ENCODE measurements at regions not wholly inside any gene's neighbourhood (a gene's known extent, or its start where the extent isn't known, plus 50 kb on each side); places are given as distances from the start of the nearest gene placed in this dataset.

DNA sequence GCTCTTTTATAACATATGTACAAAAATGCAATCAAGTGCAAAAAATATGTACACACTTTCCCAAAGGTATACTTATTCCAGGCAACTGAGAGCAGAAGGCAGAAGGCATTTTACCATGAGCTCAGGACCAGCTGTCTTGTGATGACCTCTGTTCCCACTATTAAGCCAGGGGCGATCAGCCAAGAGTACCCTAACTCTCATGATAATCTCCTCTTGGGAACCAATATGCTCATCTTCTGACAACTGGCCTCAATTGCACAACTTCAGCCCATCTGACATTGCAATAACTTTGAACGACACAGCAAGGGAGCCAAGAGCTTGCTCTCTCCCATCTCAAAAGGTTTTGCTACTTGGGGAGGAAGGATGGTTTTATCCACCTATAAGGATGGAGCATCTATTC, 471.9 kb downstream of the HS3ST3B1 start (continued):
- TF ChIP-seq, protein P1, sequence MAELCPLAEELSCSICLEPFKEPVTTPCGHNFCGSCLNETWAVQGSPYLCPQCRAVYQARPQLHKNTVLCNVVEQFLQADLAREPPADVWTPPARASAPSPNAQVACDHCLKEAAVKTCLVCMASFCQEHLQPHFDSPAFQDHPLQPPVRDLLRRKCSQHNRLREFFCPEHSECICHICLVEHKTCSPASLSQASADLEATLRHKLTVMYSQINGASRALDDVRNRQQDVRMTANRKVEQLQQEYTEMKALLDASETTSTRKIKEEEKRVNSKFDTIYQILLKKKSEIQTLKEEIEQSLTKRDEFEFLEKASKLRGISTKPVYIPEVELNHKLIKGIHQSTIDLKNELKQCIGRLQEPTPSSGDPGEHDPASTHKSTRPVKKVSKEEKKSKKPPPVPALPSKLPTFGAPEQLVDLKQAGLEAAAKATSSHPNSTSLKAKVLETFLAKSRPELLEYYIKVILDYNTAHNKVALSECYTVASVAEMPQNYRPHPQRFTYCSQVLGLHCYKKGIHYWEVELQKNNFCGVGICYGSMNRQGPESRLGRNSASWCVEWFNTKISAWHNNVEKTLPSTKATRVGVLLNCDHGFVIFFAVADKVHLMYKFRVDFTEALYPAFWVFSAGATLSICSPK (IDR thresholded peaks at IDR 0.05; ENCODE audit: borderline replicate concordance), result no peak
- TF ChIP-seq, protein P2, sequence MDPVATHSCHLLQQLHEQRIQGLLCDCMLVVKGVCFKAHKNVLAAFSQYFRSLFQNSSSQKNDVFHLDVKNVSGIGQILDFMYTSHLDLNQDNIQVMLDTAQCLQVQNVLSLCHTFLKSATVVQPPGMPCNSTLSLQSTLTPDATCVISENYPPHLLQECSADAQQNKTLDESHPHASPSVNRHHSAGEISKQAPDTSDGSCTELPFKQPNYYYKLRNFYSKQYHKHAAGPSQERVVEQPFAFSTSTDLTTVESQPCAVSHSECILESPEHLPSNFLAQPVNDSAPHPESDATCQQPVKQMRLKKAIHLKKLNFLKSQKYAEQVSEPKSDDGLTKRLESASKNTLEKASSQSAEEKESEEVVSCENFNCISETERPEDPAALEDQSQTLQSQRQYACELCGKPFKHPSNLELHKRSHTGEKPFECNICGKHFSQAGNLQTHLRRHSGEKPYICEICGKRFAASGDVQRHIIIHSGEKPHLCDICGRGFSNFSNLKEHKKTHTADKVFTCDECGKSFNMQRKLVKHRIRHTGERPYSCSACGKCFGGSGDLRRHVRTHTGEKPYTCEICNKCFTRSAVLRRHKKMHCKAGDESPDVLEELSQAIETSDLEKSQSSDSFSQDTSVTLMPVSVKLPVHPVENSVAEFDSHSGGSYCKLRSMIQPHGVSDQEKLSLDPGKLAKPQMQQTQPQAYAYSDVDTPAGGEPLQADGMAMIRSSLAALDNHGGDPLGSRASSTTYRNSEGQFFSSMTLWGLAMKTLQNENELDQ (CRISPR knock-in tag; IDR thresholded peaks at IDR 0.05; ENCODE audit: borderline replicate concordance), result no peak
- no peak for TF ChIP-seq TGIF2 (CRISPR knock-in tag; IDR thresholded peaks at IDR 0.05)
- TF ChIP-seq, protein P3, sequence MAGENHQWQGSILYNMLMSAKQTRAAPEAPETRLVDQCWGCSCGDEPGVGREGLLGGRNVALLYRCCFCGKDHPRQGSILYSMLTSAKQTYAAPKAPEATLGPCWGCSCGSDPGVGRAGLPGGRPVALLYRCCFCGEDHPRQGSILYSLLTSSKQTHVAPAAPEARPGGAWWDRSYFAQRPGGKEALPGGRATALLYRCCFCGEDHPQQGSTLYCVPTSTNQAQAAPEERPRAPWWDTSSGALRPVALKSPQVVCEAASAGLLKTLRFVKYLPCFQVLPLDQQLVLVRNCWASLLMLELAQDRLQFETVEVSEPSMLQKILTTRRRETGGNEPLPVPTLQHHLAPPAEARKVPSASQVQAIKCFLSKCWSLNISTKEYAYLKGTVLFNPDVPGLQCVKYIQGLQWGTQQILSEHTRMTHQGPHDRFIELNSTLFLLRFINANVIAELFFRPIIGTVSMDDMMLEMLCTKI (IDR thresholded peaks at IDR 0.05; ENCODE audit: partially characterized antibody), result no peak

DNA sequence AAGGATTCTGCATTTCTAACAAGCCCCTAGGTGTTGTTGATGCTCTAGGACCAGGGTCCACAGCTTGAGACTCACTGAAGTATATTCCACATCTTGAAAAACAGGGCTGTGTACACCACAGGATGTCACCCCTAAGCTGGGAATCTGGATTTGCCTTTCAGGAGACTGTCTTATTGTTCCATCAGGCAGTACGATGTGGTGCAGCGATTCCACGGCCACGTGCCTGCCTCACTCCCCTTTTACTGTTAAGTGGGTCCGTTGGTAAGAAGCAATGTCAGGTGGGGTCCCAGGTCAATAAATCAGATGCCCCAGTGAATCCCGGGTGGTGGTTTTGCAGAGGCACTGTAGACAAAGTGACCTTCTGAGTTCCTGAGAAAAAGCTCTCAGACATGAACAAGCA, 470.7 kb downstream of the HS3ST3B1 start:
- Histone ChIP-seq H3K9me3 (replicated peaks; ENCODE audit: control insufficient read depth, insufficient read depth, low read depth, low read length) (no peaks in the 10 kb centered on the region), H3K79me2 (ENCODE audit: control insufficient read depth, insufficient read depth, low read length) (no peaks in the 10 kb centered on the region), H3K4me1 (replicated peaks in 1 of 2; ENCODE audit: control insufficient read depth in 2 of 2, insufficient read depth in 2 of 2, low read length in 2 of 2) (no peaks in the 10 kb centered on the region), H3K4me3 (no peak overlapping the region), H3K36me3 (ENCODE audit: control insufficient read depth, insufficient read depth, low read length) (no peaks in the 10 kb centered on the region), H3K9ac (ENCODE audit: insufficient read depth in 1 of 2, low read depth in 2 of 2, low read length in 2 of 2) (no peak overlapping the region), H3K4me2 (ENCODE audit: insufficient read depth, low read length) (no peak overlapping the region), H3K27me3 (ENCODE audit: control insufficient read depth in 2 of 2, insufficient read depth in 2 of 2, low read length in 2 of 2) (no peaks in the 10 kb centered on the region), H4K20me1 (replicated peaks; ENCODE audit: control insufficient read depth, insufficient read depth, low read length) (no peaks in the 10 kb centered on the region), H3K27ac (ENCODE audit: extremely low read depth, low read depth, low read length) (no peak overlapping the region), H2AFZ (ENCODE audit: low read depth, low read length) (no peak overlapping the region), H3K9me1 (ENCODE audit: control insufficient read depth, insufficient read depth, low read length) (no peaks in the 10 kb centered on the region)
- FAIRE-seq (no peak), DNase-seq (ENCODE audit: extremely low read depth in 1 of 4, low spot score in 3 of 4) (no peak), ATAC-seq (no peak)
- BruUV-seq (replicated peaks), result no TSS peak
- CTCF ChIA-PET (ENCODE audit: low intra/inter-chr PET ratio), result no interaction called here
- POLR2A ChIA-PET, result interaction anchor here (0.8 to 1.2 kb wide), 2 partner anchors 76 to 208 kb away, joined by 3 to 4 read pairs; no protein-coding TSS in a partner anchor
- in situ Hi-C loops (cut with MboI), result no loop called here
- 0% methylated on average over 6 of the region's 6 CpGs for WGBS (ENCODE audit: insufficient coverage, low coverage, missing lambda C conversion rate)
- intact Hi-C loops (cut with micrococcal nuclease), result no loop called here
- TF ChIP-seq MAZ (CRISPR knock-in tag; conservative IDR thresholded peaks at IDR 0.05 in 1 of 2, IDR thresholded peaks at IDR 0.05 in 1 of 2) (no peak), ZSCAN32 (CRISPR knock-in tag; IDR thresholded peaks at IDR 0.05) (no peak), ZBTB17 (CRISPR knock-in tag; IDR thresholded peaks at IDR 0.05) (no peak), ZNF766 (CRISPR knock-in tag; conservative IDR thresholded peaks at IDR 0.05) (no peak), ZNF384 (IDR thresholded peaks at IDR 0.05; ENCODE audit: low read depth, low read length) (no peak), ZNF57 (CRISPR knock-in tag; IDR thresholded peaks at IDR 0.05) (no peak), NR1H2 (CRISPR knock-in tag; IDR thresholded peaks at IDR 0.05) (no peak)
- TF ChIP-seq, protein P4, sequence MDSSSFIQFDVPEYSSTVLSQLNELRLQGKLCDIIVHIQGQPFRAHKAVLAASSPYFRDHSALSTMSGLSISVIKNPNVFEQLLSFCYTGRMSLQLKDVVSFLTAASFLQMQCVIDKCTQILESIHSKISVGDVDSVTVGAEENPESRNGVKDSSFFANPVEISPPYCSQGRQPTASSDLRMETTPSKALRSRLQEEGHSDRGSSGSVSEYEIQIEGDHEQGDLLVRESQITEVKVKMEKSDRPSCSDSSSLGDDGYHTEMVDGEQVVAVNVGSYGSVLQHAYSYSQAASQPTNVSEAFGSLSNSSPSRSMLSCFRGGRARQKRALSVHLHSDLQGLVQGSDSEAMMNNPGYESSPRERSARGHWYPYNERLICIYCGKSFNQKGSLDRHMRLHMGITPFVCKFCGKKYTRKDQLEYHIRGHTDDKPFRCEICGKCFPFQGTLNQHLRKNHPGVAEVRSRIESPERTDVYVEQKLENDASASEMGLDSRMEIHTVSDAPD (CRISPR knock-in tag; IDR thresholded peaks at IDR 0.05), result no peak
